Esophagus squamous epithelium (tissue), 4 donors: ENCODE measurements at regions not wholly inside any gene's neighbourhood (a gene's known extent, or its start where the extent isn't known, plus 50 kb on each side); places are given as distances from the start of the nearest gene placed in this dataset.

Experiments
- POLR2A ChIP-seq, 4 donors: fragments of 450-650 bp; IDR thresholded peaks; one replicate each; pipeline ENCODE4 v1.6.1; 2017; ENCODE audit warnings: antibody characterized with exemption in 4 of 4, mild to moderate bottlenecking in 4 of 4, moderate library complexity in 3 of 4
- TF ChIP-seq, protein P1 (sequence below), 6 experiments: fragments of 450-650 bp in 4 of 6; fragments of 200-600 bp in 2 of 6; sonication (generic) in 2 of 6; IDR thresholded peaks; one replicate each; pipeline ENCODE4 v1.5.1; 2016 to 2019; ENCODE audit warnings: antibody characterized with exemption in 6 of 6, mild to moderate bottlenecking in 4 of 6, moderate library complexity in 4 of 6

GRCh38 chr3:162938083-162938482 lies 1441.5 kb downstream of the OTOL1 start:
- TF ChIP-seq, protein P1, sequence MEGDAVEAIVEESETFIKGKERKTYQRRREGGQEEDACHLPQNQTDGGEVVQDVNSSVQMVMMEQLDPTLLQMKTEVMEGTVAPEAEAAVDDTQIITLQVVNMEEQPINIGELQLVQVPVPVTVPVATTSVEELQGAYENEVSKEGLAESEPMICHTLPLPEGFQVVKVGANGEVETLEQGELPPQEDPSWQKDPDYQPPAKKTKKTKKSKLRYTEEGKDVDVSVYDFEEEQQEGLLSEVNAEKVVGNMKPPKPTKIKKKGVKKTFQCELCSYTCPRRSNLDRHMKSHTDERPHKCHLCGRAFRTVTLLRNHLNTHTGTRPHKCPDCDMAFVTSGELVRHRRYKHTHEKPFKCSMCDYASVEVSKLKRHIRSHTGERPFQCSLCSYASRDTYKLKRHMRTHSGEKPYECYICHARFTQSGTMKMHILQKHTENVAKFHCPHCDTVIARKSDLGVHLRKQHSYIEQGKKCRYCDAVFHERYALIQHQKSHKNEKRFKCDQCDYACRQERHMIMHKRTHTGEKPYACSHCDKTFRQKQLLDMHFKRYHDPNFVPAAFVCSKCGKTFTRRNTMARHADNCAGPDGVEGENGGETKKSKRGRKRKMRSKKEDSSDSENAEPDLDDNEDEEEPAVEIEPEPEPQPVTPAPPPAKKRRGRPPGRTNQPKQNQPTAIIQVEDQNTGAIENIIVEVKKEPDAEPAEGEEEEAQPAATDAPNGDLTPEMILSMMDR (IDR thresholded peaks at IDR 0.05): no peak
- no peak for TF ChIP-seq POLR2A (IDR thresholded peaks at IDR 0.05)
